ENCODE measurements at regions not wholly inside any gene's neighbourhood (a gene's known extent, or its start where the extent isn't known, plus 50 kb on each side); places are given as distances from the start of the nearest gene placed in this dataset.

GRCh38 chr1:10857687-10858086, 61.2 kb upstream of the CASZ1 start:
- TF ChIP-seq POLR2AphosphoS5 (IDR thresholded peaks at IDR 0.05): no peak
- no peak for TF ChIP-seq MXI1 (conservative IDR thresholded peaks at IDR 0.05; ENCODE audit: poor library complexity, severe bottlenecking)
- TF ChIP-seq SMC3 (conservative IDR thresholded peaks at IDR 0.05; ENCODE audit: poor library complexity): no peak
- TF ChIP-seq EP300 (conservative IDR thresholded peaks at IDR 0.05; ENCODE audit: poor library complexity, severe bottlenecking): no peak
- TF ChIP-seq EZH2 (IDR thresholded peaks at IDR 0.05; ENCODE audit: borderline replicate concordance, insufficient read depth, low read length, poor library complexity, severe bottlenecking): no peak
- no peak for TF ChIP-seq CTCF (IDR thresholded peaks at IDR 0.05; ENCODE audit: poor library complexity, severe bottlenecking)
- no peak for TF ChIP-seq TAF1 (IDR thresholded peaks at IDR 0.05; ENCODE audit: low read depth)
- TF ChIP-seq REST (IDR thresholded peaks at IDR 0.05; ENCODE audit: borderline replicate concordance): no peak
- no peak for TF ChIP-seq RAD21 (conservative IDR thresholded peaks at IDR 0.05)
- Histone ChIP-seq H2AFZ (ENCODE audit: low read depth, low read length) (no peak overlapping the region), H3K9me3 (ENCODE audit: low read length) (no peaks in the 10 kb centered on the region), H3K4me2 (ENCODE audit: low read length) (no peak overlapping the region), H3F3A (ENCODE audit: insufficient read depth, low read length, poor library complexity, severe bottlenecking) (no peaks in the 10 kb centered on the region), H3K27me3 (ENCODE audit: insufficient read depth, low read depth, low read length) (no peaks in the 10 kb centered on the region), H3K9ac (ENCODE audit: low read length) (no peak overlapping the region), H3K79me2 (replicated peaks; ENCODE audit: insufficient read depth, low read length) (no peaks in the 10 kb centered on the region), H3K4me3 (ENCODE audit: low read length) (no peak overlapping the region), H3K9me2 (ENCODE audit: insufficient read depth, low read length) (no peaks in the 10 kb centered on the region), H3K36me3 (ENCODE audit: insufficient read depth, low read length) (no peaks in the 10 kb centered on the region), H3K27ac (ENCODE audit: low read length) (no peak overlapping the region), H4K20me1 (ENCODE audit: insufficient read depth) (no peaks in the 10 kb centered on the region)

- Histone ChIP-seq H4K20me1 (ENCODE audit: insufficient read depth) (no peaks in the 10 kb centered on the region), H3K27me3 (ENCODE audit: insufficient read depth, low read depth, low read length) (no peaks in the 10 kb centered on the region), H3K9ac (ENCODE audit: low read length) (no peak overlapping the region), H3F3A (ENCODE audit: insufficient read depth, low read length, poor library complexity, severe bottlenecking) (no peaks in the 10 kb centered on the region), H3K4me2 (ENCODE audit: low read length) (no peak overlapping the region), H3K9me2 (ENCODE audit: insufficient read depth, low read length) (no peaks in the 10 kb centered on the region), H2AFZ (ENCODE audit: low read depth, low read length) (no peak overlapping the region), H3K9me3 (ENCODE audit: low read length) (no peaks in the 10 kb centered on the region), H3K4me3 (ENCODE audit: low read length) (no peak overlapping the region), H3K36me3 (ENCODE audit: insufficient read depth, low read length) (no peaks in the 10 kb centered on the region), H3K27ac (ENCODE audit: low read length) (no peak overlapping the region), H3K79me2 (replicated peaks; ENCODE audit: insufficient read depth, low read length) (no peaks in the 10 kb centered on the region)
- no peak for TF ChIP-seq RAD21 (conservative IDR thresholded peaks at IDR 0.05)
- no peak for TF ChIP-seq SMC3 (conservative IDR thresholded peaks at IDR 0.05; ENCODE audit: poor library complexity)
- TF ChIP-seq REST (IDR thresholded peaks at IDR 0.05; ENCODE audit: borderline replicate concordance): no peak
- TF ChIP-seq POLR2AphosphoS5 (IDR thresholded peaks at IDR 0.05): no peak
- TF ChIP-seq EZH2 (IDR thresholded peaks at IDR 0.05; ENCODE audit: borderline replicate concordance, insufficient read depth, low read length, poor library complexity, severe bottlenecking): no peak
- no peak for TF ChIP-seq TAF1 (IDR thresholded peaks at IDR 0.05; ENCODE audit: low read depth)
- TF ChIP-seq CTCF (IDR thresholded peaks at IDR 0.05; ENCODE audit: poor library complexity, severe bottlenecking): no peak
- no peak for TF ChIP-seq MXI1 (conservative IDR thresholded peaks at IDR 0.05; ENCODE audit: poor library complexity, severe bottlenecking)
- TF ChIP-seq EP300 (conservative IDR thresholded peaks at IDR 0.05; ENCODE audit: poor library complexity, severe bottlenecking): no peak
These were observed 63.8 kb upstream of the CASZ1 start for GRCh38 chr1:10860218-10860617.
